ENCODE measurements at regions not wholly inside any gene's neighbourhood (a gene's known extent, or its start where the extent isn't known, plus 50 kb on each side); places are given as distances from the start of the nearest gene placed in this dataset.

- TF ChIP-seq CTCF (conservative IDR thresholded peaks at IDR 0.05): no peak
- no peak overlapping the region for H3K27ac Mint-ChIP-seq
- H3K4me1 Mint-ChIP-seq (ENCODE audit: unreplicated experiment): peaks cover 20% of the 10 kb centered on the region
- H3K9me3 Mint-ChIP-seq: no peaks in the 10 kb centered on the region
- H3K27me3 Mint-ChIP-seq: no peaks in the 10 kb centered on the region
- no peak for DNase-seq (ENCODE audit: extremely low spot score, unreplicated experiment)
- no peak overlapping the region for H3K4me3 Mint-ChIP-seq
- H3K36me3 Mint-ChIP-seq: no peaks in the 10 kb centered on the region
These were observed 113.1 kb downstream of the C9orf50 start for GRCh38 chr9:129507805-129508204.

DNA sequence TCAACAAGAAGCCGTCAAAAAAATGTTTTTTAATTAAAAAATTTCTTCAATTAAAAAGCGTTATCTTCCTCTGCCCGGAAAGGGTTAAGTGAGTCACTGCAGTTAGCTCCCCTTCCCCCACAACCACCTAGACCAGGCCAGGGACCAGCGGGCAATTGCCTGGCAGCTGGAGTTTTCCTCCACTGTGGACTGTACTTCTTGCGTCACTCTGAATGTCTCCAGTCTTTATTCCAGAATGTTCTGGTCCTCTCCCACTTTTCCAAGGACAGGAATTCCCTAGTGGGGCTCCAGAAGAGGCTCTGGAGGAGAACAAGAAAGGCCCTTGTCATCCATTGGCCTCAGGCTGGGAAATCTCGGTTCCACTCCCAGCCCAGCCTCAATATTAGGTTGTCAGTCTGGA is 114.0 kb downstream of the C9orf50 start:
- H3K9me3 Mint-ChIP-seq: no peaks in the 10 kb centered on the region
- H3K4me1 Mint-ChIP-seq (ENCODE audit: unreplicated experiment): peaks cover 23% of the 10 kb centered on the region
- TF ChIP-seq CTCF (conservative IDR thresholded peaks at IDR 0.05): no peak
- no peak for DNase-seq (ENCODE audit: extremely low spot score, unreplicated experiment)
- no peaks in the 10 kb centered on the region for H3K36me3 Mint-ChIP-seq
- H3K27me3 Mint-ChIP-seq: no peaks in the 10 kb centered on the region
- H3K4me3 Mint-ChIP-seq: no peak overlapping the region
- H3K27ac Mint-ChIP-seq: peak overlapping the region; percentile 21

GRCh38 chr9:129506041-129506440 is 114.9 kb downstream of the C9orf50 start:
- Mint-ChIP-seq H3K36me3 (no peaks in the 10 kb centered on the region), H3K4me3 (no peak overlapping the region), H3K9me3 (no peaks in the 10 kb centered on the region), H3K4me1 (ENCODE audit: unreplicated experiment) (peaks cover 31% of the 10 kb centered on the region), H3K27ac (no peak overlapping the region), H3K27me3 (no peaks in the 10 kb centered on the region)
- TF ChIP-seq CTCF (conservative IDR thresholded peaks at IDR 0.05): no peak
- DNase-seq (ENCODE audit: extremely low spot score, unreplicated experiment): no peak

DNA sequence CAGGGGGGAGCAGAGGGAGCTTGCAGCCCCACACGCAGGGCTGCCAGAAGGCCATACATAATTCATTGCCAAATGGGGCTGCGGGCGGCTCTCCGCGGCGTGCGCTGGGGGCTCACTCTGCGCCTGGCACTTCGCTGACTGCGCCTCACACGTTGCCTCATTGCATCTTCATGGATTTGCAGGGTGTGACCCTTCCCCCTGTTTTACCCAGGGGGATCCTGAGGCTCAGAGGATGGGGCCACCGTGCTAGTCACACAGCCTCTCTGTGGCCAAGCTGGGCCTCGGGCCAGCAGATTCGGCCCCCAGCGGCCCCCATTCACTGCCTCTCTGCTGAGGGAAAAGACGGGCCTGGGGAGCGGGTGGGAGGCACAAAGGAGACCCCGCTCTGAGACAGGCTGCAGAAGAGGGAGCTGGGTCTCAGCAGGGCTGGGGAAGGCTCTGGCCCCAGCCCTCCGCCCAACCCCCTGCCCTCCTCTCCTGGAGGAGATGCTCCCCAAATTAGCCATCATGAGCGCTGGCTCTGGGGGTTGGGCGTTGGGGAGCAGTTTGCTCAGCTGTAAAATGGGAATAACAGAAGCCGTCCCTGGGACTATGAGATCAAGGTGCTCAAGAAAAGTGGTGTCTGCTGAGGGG is 115.5 kb downstream of the C9orf50 start:
- Mint-ChIP-seq H3K27ac (no peak overlapping the region), H3K36me3 (no peaks in the 10 kb centered on the region), H3K4me1 (ENCODE audit: unreplicated experiment) (peaks cover 38% of the 10 kb centered on the region), H3K27me3 (no peaks in the 10 kb centered on the region), H3K9me3 (no peaks in the 10 kb centered on the region), H3K4me3 (no peak overlapping the region)
- DNase-seq (ENCODE audit: extremely low spot score, unreplicated experiment): no peak
- TF ChIP-seq CTCF (conservative IDR thresholded peaks at IDR 0.05): no peak

GRCh38 chr9:129504404-129504803 is 116.5 kb downstream of the C9orf50 start:
- H3K9me3 Mint-ChIP-seq: no peaks in the 10 kb centered on the region

More at GRCh38 chr9:129504404-129504803, 116.5 kb downstream of the C9orf50 start:
- no peak overlapping the region for H3K27ac Mint-ChIP-seq
- H3K36me3 Mint-ChIP-seq: no peaks in the 10 kb centered on the region
- TF ChIP-seq CTCF (conservative IDR thresholded peaks at IDR 0.05): no peak
- peaks cover 46% of the 10 kb centered on the region for H3K4me1 Mint-ChIP-seq (ENCODE audit: unreplicated experiment)
- no peak overlapping the region for H3K4me3 Mint-ChIP-seq
- no peak for DNase-seq (ENCODE audit: extremely low spot score, unreplicated experiment)
- H3K27me3 Mint-ChIP-seq: no peaks in the 10 kb centered on the region
